ENCODE measurements at regions not wholly inside any gene's neighbourhood (a gene's known extent, or its start where the extent isn't known, plus 50 kb on each side); places are given as distances from the start of the nearest gene placed in this dataset.

DNA sequence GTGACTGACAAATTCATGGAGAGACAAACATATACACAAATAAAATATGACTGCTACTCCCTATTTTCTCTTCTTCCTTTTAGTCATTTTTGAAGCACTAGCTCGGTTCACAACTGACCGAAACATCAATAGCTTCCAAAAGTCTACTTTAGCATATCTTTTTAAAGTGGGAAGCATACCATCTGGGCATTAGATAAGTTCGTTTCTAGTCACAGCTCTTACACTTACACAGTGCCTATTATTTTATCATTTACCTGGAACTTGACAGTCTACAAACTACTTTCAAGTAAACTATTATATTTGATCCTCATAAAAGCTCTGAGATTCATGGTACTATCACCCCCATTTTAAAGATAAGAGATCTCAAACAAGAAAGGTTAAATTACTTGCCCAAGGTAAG lies 458.5 kb downstream of the LMO7 start:
- Histone ChIP-seq H3K4me1 (ENCODE audit: control insufficient read depth in 2 of 2, insufficient read depth in 2 of 2, low read length in 2 of 2) (no peaks in the 10 kb centered on the region), H3K27ac (ENCODE audit: low read depth in 2 of 2, low read length in 2 of 2) (no peak overlapping the region), H3K36me3 (ENCODE audit: control insufficient read depth in 2 of 2, insufficient read depth in 2 of 2, low read length in 2 of 2) (no peaks in the 10 kb centered on the region), H3K4me3 (ENCODE audit: low read length in 2 of 2) (no peak overlapping the region), H3K9ac (ENCODE audit: low read depth in 1 of 2, low read length in 2 of 2) (no peak overlapping the region), H3K27me3 (ENCODE audit: control insufficient read depth in 2 of 2, insufficient read depth in 2 of 2, low read length in 2 of 2) (no peaks in the 10 kb centered on the region), H3K9me3 (ENCODE audit: control insufficient read depth in 2 of 2, low read length in 2 of 2) (no peaks in the 10 kb centered on the region)

- Histone ChIP-seq H3K9me3 (ENCODE audit: control insufficient read depth in 2 of 2, low read length in 2 of 2) (no peaks in the 10 kb centered on the region), H3K36me3 (ENCODE audit: control insufficient read depth in 2 of 2, insufficient read depth in 2 of 2, low read length in 2 of 2) (no peaks in the 10 kb centered on the region), H3K27ac (ENCODE audit: low read depth in 2 of 2, low read length in 2 of 2) (no peak overlapping the region), H3K27me3 (ENCODE audit: control insufficient read depth in 2 of 2, insufficient read depth in 2 of 2, low read length in 2 of 2) (no peaks in the 10 kb centered on the region), H3K4me1 (ENCODE audit: control insufficient read depth in 2 of 2, insufficient read depth in 2 of 2, low read length in 2 of 2) (no peaks in the 10 kb centered on the region), H3K4me3 (ENCODE audit: low read length in 2 of 2) (no peak overlapping the region), H3K9ac (ENCODE audit: low read depth in 1 of 2, low read length in 2 of 2) (no peak overlapping the region)
Measured at GRCh38 chr13:76091076-76091475, 454.9 kb downstream of the LMO7 start.

DNA sequence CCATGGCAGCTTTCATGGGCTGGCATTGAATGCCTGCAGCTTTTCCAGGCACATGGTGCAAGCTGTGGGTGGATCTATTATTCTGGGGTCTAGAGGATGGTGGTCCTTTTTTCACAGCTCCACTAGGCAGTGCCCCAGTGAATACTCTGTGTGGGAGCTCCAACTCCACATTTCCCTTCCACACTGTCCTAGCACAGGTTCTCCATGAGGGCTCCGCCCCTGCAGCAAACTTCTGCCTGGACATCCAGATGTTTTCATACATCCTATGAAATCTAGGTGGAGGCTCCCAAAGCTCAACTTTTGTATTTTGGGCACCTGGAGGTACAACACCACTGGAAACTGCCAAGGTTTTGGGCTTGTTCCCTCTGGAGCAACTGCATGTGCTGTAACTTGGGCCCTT lies 450.6 kb downstream of the LMO7 start:
- no peak overlapping the region for H3K9ac ChIP-seq (ENCODE audit: low read depth in 1 of 2, low read length in 2 of 2)
- H3K27me3 ChIP-seq (ENCODE audit: control insufficient read depth in 2 of 2, insufficient read depth in 2 of 2, low read length in 2 of 2), result no peaks in the 10 kb centered on the region
- no peaks in the 10 kb centered on the region for H3K36me3 ChIP-seq (ENCODE audit: control insufficient read depth in 2 of 2, insufficient read depth in 2 of 2, low read length in 2 of 2)
- no peak overlapping the region for H3K4me3 ChIP-seq (ENCODE audit: low read length in 2 of 2)
- H3K9me3 ChIP-seq (ENCODE audit: control insufficient read depth in 2 of 2, low read length in 2 of 2), result no peaks in the 10 kb centered on the region
- no peak overlapping the region for H3K27ac ChIP-seq (ENCODE audit: low read depth in 2 of 2, low read length in 2 of 2)
- no peaks in the 10 kb centered on the region for H3K4me1 ChIP-seq (ENCODE audit: control insufficient read depth in 2 of 2, insufficient read depth in 2 of 2, low read length in 2 of 2)

GRCh38 chr13:76067850-76068249 lies 431.7 kb downstream of the LMO7 start:
- H3K9me3 ChIP-seq (ENCODE audit: control insufficient read depth in 2 of 2, low read length in 2 of 2), result no peaks in the 10 kb centered on the region

GRCh38 chr13:76053181-76053580 lies 417.1 kb downstream of the LMO7 start:
- H3K4me3 ChIP-seq (ENCODE audit: low read length in 2 of 2), result no peak overlapping the region
- H3K9ac ChIP-seq (ENCODE audit: low read depth in 1 of 2, low read length in 2 of 2), result no peak overlapping the region
- H3K4me1 ChIP-seq (ENCODE audit: control insufficient read depth in 2 of 2, insufficient read depth in 2 of 2, low read length in 2 of 2), result no peaks in the 10 kb centered on the region
- no peak overlapping the region for H3K27ac ChIP-seq (ENCODE audit: low read depth in 2 of 2, low read length in 2 of 2)
- H3K9me3 ChIP-seq (ENCODE audit: control insufficient read depth in 2 of 2, low read length in 2 of 2), result no peaks in the 10 kb centered on the region
- H3K36me3 ChIP-seq (ENCODE audit: control insufficient read depth in 2 of 2, insufficient read depth in 2 of 2, low read length in 2 of 2), result no peaks in the 10 kb centered on the region
- no peaks in the 10 kb centered on the region for H3K27me3 ChIP-seq (ENCODE audit: control insufficient read depth in 2 of 2, insufficient read depth in 2 of 2, low read length in 2 of 2)

More at GRCh38 chr13:76067850-76068249, 431.7 kb downstream of the LMO7 start:
- Histone ChIP-seq H3K9ac (ENCODE audit: low read depth in 1 of 2, low read length in 2 of 2) (no peak overlapping the region), H3K36me3 (ENCODE audit: control insufficient read depth in 2 of 2, insufficient read depth in 2 of 2, low read length in 2 of 2) (no peaks in the 10 kb centered on the region), H3K27me3 (ENCODE audit: control insufficient read depth in 2 of 2, insufficient read depth in 2 of 2, low read length in 2 of 2) (no peaks in the 10 kb centered on the region), H3K4me1 (ENCODE audit: control insufficient read depth in 2 of 2, insufficient read depth in 2 of 2, low read length in 2 of 2) (no peaks in the 10 kb centered on the region), H3K4me3 (ENCODE audit: low read length in 2 of 2) (no peak overlapping the region), H3K27ac (ENCODE audit: low read depth in 2 of 2, low read length in 2 of 2) (no peak overlapping the region)

GRCh38 chr13:76049376-76049746 lies 413.2 kb downstream of the LMO7 start:
- Histone ChIP-seq H3K27ac (ENCODE audit: low read depth in 2 of 2, low read length in 2 of 2) (no peak overlapping the region), H3K9me3 (ENCODE audit: control insufficient read depth in 2 of 2, low read length in 2 of 2) (no peaks in the 10 kb centered on the region), H3K27me3 (ENCODE audit: control insufficient read depth in 2 of 2, insufficient read depth in 2 of 2, low read length in 2 of 2) (no peaks in the 10 kb centered on the region), H3K4me3 (ENCODE audit: low read length in 2 of 2) (no peak overlapping the region), H3K4me1 (ENCODE audit: control insufficient read depth in 2 of 2, insufficient read depth in 2 of 2, low read length in 2 of 2) (no peaks in the 10 kb centered on the region), H3K9ac (ENCODE audit: low read depth in 1 of 2, low read length in 2 of 2) (no peak overlapping the region), H3K36me3 (ENCODE audit: control insufficient read depth in 2 of 2, insufficient read depth in 2 of 2, low read length in 2 of 2) (no peaks in the 10 kb centered on the region)

- Histone ChIP-seq H3K36me3 (ENCODE audit: control insufficient read depth in 2 of 2, insufficient read depth in 2 of 2, low read length in 2 of 2) (no peaks in the 10 kb centered on the region), H3K9ac (ENCODE audit: low read depth in 1 of 2, low read length in 2 of 2) (no peak overlapping the region), H3K4me1 (ENCODE audit: control insufficient read depth in 2 of 2, insufficient read depth in 2 of 2, low read length in 2 of 2) (no peaks in the 10 kb centered on the region), H3K27me3 (ENCODE audit: control insufficient read depth in 2 of 2, insufficient read depth in 2 of 2, low read length in 2 of 2) (no peaks in the 10 kb centered on the region), H3K4me3 (ENCODE audit: low read length in 2 of 2) (no peak overlapping the region), H3K9me3 (ENCODE audit: control insufficient read depth in 2 of 2, low read length in 2 of 2) (no peaks in the 10 kb centered on the region), H3K27ac (ENCODE audit: low read depth in 2 of 2, low read length in 2 of 2) (no peak overlapping the region)
Measured at GRCh38 chr13:76048675-76049375, 412.7 kb downstream of the LMO7 start.

DNA sequence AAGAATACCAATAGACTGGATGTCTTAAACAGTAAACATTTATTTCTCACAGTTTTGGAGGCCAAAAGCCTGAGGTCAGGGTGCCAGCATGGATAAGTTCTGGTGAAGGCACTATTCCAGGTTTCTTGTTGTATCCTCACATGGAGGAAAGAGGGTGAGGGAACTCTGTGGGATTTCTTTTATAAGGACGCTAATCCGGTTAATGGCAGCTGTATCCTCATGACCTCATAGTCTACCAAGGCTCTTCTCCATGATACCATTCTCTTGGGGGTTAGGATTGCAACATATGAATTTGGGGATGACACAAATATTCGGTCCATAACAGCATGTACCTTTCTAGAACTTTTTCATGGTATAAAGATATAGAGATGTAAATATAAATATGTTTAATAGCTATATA lies 412.0 kb downstream of the LMO7 start:
- H3K36me3 ChIP-seq (ENCODE audit: control insufficient read depth in 2 of 2, insufficient read depth in 2 of 2, low read length in 2 of 2), result no peaks in the 10 kb centered on the region
- no peak overlapping the region for H3K4me3 ChIP-seq (ENCODE audit: low read length in 2 of 2)
- no peak overlapping the region for H3K27ac ChIP-seq (ENCODE audit: low read depth in 2 of 2, low read length in 2 of 2)

GRCh38 chr13:76043874-76044273 lies 407.7 kb downstream of the LMO7 start:
- Histone ChIP-seq H3K9ac (ENCODE audit: low read depth in 1 of 2, low read length in 2 of 2) (no peak overlapping the region), H3K27ac (ENCODE audit: low read depth in 2 of 2, low read length in 2 of 2) (no peak overlapping the region), H3K9me3 (ENCODE audit: control insufficient read depth in 2 of 2, low read length in 2 of 2) (no peaks in the 10 kb centered on the region)

More for the DNA sequence above, 412.0 kb downstream of the LMO7 start:
- no peaks in the 10 kb centered on the region for H3K9me3 ChIP-seq (ENCODE audit: control insufficient read depth in 2 of 2, low read length in 2 of 2)
- no peaks in the 10 kb centered on the region for H3K27me3 ChIP-seq (ENCODE audit: control insufficient read depth in 2 of 2, insufficient read depth in 2 of 2, low read length in 2 of 2)
- H3K4me1 ChIP-seq (ENCODE audit: control insufficient read depth in 2 of 2, insufficient read depth in 2 of 2, low read length in 2 of 2), result no peaks in the 10 kb centered on the region
- H3K9ac ChIP-seq (ENCODE audit: low read depth in 1 of 2, low read length in 2 of 2), result no peak overlapping the region

DNA sequence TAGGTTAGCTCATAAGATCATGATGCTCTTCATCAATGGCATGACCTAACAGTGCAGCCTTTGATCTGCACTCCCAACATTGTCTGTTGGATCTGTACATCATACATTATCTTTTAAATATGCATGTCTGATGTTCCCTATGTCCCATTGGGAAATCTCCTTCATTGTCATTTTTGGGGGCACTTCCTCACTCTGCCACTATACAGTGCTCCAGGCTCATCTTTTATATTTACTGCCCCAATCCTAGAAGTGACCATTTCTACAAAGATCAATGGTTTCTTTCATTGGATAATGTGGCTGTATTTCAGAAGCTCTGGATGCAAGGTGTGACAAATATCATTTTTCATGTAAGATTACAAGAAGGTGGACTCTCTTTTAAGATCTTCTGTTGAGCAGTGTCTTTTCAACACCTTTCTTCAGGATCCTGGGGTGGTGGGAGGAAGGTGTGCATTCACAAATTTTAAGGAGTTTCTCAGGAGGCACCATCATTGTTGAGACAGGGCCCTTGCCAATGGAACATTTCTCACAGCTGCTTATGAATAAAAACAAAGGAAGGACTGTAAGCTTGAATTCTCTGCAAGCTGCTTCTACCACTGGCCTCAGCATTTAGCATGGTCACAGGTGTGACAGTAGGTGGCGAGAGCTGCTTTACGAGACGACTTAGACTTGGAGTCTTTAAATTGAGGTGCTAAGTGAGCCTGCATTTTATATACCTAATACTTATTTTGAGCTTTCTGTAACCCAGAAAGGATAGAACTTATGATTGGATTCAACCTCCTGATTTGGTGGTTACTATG lies 403.0 kb downstream of the LMO7 start:
- H3K4me3 ChIP-seq (ENCODE audit: low read length in 2 of 2), result no peak overlapping the region
- no peaks in the 10 kb centered on the region for H3K27me3 ChIP-seq (ENCODE audit: control insufficient read depth in 2 of 2, insufficient read depth in 2 of 2, low read length in 2 of 2)
- no peaks in the 10 kb centered on the region for H3K4me1 ChIP-seq (ENCODE audit: control insufficient read depth in 2 of 2, insufficient read depth in 2 of 2, low read length in 2 of 2)
- no peak overlapping the region for H3K9ac ChIP-seq (ENCODE audit: low read depth in 1 of 2, low read length in 2 of 2)
- H3K36me3 ChIP-seq (ENCODE audit: control insufficient read depth in 2 of 2, insufficient read depth in 2 of 2, low read length in 2 of 2), result no peaks in the 10 kb centered on the region
- H3K9me3 ChIP-seq (ENCODE audit: control insufficient read depth in 2 of 2, low read length in 2 of 2), result no peaks in the 10 kb centered on the region
- H3K27ac ChIP-seq (ENCODE audit: low read depth in 2 of 2, low read length in 2 of 2), result no peak overlapping the region

More at GRCh38 chr13:76043874-76044273, 407.7 kb downstream of the LMO7 start:
- no peak overlapping the region for H3K4me3 ChIP-seq (ENCODE audit: low read length in 2 of 2)
- no peaks in the 10 kb centered on the region for H3K27me3 ChIP-seq (ENCODE audit: control insufficient read depth in 2 of 2, insufficient read depth in 2 of 2, low read length in 2 of 2)
- H3K36me3 ChIP-seq (ENCODE audit: control insufficient read depth in 2 of 2, insufficient read depth in 2 of 2, low read length in 2 of 2), result no peaks in the 10 kb centered on the region
- no peaks in the 10 kb centered on the region for H3K4me1 ChIP-seq (ENCODE audit: control insufficient read depth in 2 of 2, insufficient read depth in 2 of 2, low read length in 2 of 2)
